ENCODE measurements at regions not wholly inside any gene's neighbourhood (a gene's known extent, or its start where the extent isn't known, plus 50 kb on each side); places are given as distances from the start of the nearest gene placed in this dataset.

GRCh38 chr5:40318395-40318794, 361.3 kb upstream of the PTGER4 start:
- TF ChIP-seq CTCF (IDR thresholded peaks at IDR 0.05; ENCODE audit: low read length) = no peak
- TF ChIP-seq EZH2 (IDR thresholded peaks at IDR 0.05; ENCODE audit: borderline replicate concordance, low read length) = no peak
